ENCODE measurements at regions not wholly inside any gene's neighbourhood (a gene's known extent, or its start where the extent isn't known, plus 50 kb on each side); places are given as distances from the start of the nearest gene placed in this dataset.

- no peak for DNase-seq
These were observed 74.6 kb upstream of the TMEM106B start for GRCh38 chr7:12136523-12136922.

- no peak for DNase-seq
These were observed 73.8 kb upstream of the TMEM106B start for GRCh38 chr7:12137283-12137682.

- DNase-seq: no peak
These were observed 72.7 kb upstream of the TMEM106B start for GRCh38 chr7:12138421-12138820.

GRCh38 chr7:12139416-12139815, 71.7 kb upstream of the TMEM106B start:
- DNase-seq: no peak

- no peak for DNase-seq
These were observed 64.3 kb upstream of the TMEM106B start for GRCh38 chr7:12146813-12147212.

- DNase-seq: no peak
These were observed 58.7 kb upstream of the TMEM106B start for GRCh38 chr7:12152196-12152918.

GRCh38 chr7:12154119-12154518, 57.0 kb upstream of the TMEM106B start:
- DNase-seq: no peak

- DNase-seq: no peak
These were observed 53.6 kb upstream of the TMEM106B start for GRCh38 chr7:12157517-12157916.

- no peak for DNase-seq
These were observed 52.6 kb upstream of the TMEM106B start for GRCh38 chr7:12158334-12159060.

GRCh38 chr7:12161146-12161545, 49.9 kb upstream of the TMEM106B start:
- DNase-seq: no peak

Measured in hematopoietic multipotent progenitor cell treated with erythropoietin and hydrocortisone succinate and interleukin-3 and kit ligand, for 8 days (in vitro differentiated cells).